ENCODE measurements at regions not wholly inside any gene's neighbourhood (a gene's known extent, or its start where the extent isn't known, plus 50 kb on each side); places are given as distances from the start of the nearest gene placed in this dataset.

DNA sequence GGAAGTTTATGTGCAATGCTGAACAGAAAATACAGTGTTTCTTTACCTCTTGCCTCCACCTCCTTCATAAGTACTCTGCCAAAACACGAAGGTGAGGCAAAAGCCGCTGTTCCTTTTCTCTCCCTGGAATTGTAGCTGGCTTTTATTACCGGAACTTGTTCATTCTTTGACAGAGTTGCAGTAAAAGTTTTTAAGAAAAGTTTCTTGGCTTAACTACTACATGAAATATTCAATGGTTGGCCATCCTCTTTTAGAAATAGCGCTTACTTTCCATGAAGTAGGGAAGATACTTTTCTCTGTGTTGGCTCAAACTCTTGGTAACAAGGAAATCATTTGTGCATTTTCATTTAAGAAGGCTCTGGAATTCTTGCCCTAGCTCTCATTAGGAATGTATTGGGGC lies 950.7 kb upstream of the FANCL start:
- TF ChIP-seq POLR2A (IDR thresholded peaks at IDR 0.05), result no peak
- TF ChIP-seq, protein P1, sequence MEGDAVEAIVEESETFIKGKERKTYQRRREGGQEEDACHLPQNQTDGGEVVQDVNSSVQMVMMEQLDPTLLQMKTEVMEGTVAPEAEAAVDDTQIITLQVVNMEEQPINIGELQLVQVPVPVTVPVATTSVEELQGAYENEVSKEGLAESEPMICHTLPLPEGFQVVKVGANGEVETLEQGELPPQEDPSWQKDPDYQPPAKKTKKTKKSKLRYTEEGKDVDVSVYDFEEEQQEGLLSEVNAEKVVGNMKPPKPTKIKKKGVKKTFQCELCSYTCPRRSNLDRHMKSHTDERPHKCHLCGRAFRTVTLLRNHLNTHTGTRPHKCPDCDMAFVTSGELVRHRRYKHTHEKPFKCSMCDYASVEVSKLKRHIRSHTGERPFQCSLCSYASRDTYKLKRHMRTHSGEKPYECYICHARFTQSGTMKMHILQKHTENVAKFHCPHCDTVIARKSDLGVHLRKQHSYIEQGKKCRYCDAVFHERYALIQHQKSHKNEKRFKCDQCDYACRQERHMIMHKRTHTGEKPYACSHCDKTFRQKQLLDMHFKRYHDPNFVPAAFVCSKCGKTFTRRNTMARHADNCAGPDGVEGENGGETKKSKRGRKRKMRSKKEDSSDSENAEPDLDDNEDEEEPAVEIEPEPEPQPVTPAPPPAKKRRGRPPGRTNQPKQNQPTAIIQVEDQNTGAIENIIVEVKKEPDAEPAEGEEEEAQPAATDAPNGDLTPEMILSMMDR (IDR thresholded peaks at IDR 0.05), result no peak
- Histone ChIP-seq H3K27ac (no peak overlapping the region), H3K9me3 (no peaks in the 10 kb centered on the region), H3K27me3 (no peaks in the 10 kb centered on the region), H3K4me3 (no peak overlapping the region), H3K4me1 (no peaks in the 10 kb centered on the region), H3K36me3 (no peaks in the 10 kb centered on the region)
- DNase-seq, result no peak
- intact Hi-C loops (cut with DNase I; ENCODE audit: low total_unique reads), result no loop called here

DNA sequence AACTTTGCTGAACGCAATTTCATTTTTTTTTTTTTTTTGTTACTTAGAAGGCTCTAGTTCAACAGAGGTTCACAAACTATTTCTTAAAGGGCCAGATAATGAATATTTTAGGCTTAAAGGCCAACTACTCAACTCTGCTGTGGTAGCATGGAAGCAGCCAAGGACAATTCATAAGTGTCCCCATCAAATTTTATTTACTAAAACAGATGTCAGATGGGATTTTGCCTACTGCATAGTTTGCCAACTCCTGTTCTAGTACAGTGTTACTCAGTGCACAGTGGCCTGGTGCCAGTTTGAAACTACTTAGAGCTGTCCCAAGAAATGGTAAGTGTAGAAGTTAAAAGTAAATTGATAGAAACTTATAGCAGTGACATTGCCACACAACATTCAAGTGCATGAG lies 949.4 kb upstream of the FANCL start:
- TF ChIP-seq, protein P1 (IDR thresholded peaks at IDR 0.05), result no peak
- TF ChIP-seq POLR2A (IDR thresholded peaks at IDR 0.05), result no peak
- Histone ChIP-seq H3K27me3 (no peaks in the 10 kb centered on the region), H3K4me3 (no peak overlapping the region), H3K27ac (no peak overlapping the region), H3K4me1 (no peaks in the 10 kb centered on the region), H3K9me3 (no peaks in the 10 kb centered on the region), H3K36me3 (no peaks in the 10 kb centered on the region)
- DNase-seq, result no peak
- intact Hi-C loops (cut with DNase I; ENCODE audit: low total_unique reads), result no loop called here

DNA sequence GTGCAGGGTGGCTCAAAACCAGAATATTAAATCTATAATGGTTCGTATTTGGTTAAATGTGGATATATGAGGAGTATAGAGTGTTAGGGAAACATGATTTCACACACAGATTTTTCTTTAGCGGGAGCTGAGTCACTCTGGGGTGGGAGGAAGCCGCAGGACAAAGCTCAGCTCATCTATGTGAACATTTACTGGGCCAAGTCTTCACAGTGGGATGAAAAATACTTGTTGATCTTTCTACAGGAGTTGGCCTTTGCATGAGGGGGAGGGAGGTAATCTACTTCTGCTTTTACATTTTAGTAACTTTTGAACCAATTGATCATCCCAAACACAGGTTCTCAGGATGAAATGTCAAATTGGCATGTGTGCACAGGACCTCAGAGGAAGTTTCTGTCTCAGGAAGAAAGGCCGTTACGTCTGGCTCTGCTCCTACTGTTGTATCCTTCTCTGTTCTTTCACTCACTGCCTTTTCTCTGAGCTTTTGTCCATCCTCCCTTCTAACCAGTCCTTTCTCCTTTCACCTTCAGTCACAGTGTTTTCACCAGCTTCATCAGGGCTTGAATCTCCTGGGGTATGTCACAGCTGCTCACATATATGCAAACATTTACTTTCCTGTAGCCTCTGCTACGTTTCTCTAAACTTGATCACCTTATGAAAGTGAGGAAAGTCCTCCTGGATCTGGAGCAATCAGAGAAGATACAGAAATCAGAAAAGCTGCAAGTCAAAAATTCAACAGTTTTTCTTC lies 943.3 kb upstream of the FANCL start:
- no peaks in the 10 kb centered on the region for H3K9me3 ChIP-seq
- no peaks in the 10 kb centered on the region for H3K4me1 ChIP-seq
- H3K36me3 ChIP-seq, result no peaks in the 10 kb centered on the region
- H3K27ac ChIP-seq, result peak overlapping the region; percentile 55 to 61
- no peaks in the 10 kb centered on the region for H3K27me3 ChIP-seq
- no peak for DNase-seq
- intact Hi-C loops (cut with DNase I; ENCODE audit: low total_unique reads), result no loop called here
- TF ChIP-seq, protein P1 (IDR thresholded peaks at IDR 0.05), result no peak
- TF ChIP-seq POLR2A (IDR thresholded peaks at IDR 0.05), result no peak
- no peak overlapping the region for H3K4me3 ChIP-seq

DNA sequence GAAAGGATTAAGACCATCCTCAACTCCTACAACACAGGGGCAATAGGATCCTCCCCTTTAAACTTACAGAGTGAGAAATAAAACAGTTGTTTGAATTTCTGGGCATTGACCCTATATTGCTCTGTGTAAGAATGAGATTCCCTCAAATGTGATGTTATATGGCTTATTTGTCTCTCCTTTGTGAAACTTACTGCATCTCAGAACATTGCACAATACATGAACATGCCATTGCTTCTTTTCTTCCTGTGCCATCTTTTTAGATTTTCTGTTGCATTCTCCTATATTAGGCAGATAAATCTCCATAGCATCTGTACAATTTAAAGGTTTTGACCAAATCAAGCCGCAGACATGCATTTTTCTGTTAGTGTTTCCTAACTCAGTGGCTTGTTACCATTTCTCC lies 941.9 kb upstream of the FANCL start:
- intact Hi-C loops (cut with DNase I; ENCODE audit: low total_unique reads), result no loop called here
- no peaks in the 10 kb centered on the region for H3K4me1 ChIP-seq
- H3K4me3 ChIP-seq, result no peak overlapping the region
- DNase-seq, result no peak
- TF ChIP-seq POLR2A (IDR thresholded peaks at IDR 0.05), result no peak
- TF ChIP-seq, protein P1 (IDR thresholded peaks at IDR 0.05), result no peak
- no peaks in the 10 kb centered on the region for H3K27me3 ChIP-seq
- H3K9me3 ChIP-seq, result no peaks in the 10 kb centered on the region
- H3K27ac ChIP-seq, result no peak overlapping the region
- no peaks in the 10 kb centered on the region for H3K36me3 ChIP-seq

DNA sequence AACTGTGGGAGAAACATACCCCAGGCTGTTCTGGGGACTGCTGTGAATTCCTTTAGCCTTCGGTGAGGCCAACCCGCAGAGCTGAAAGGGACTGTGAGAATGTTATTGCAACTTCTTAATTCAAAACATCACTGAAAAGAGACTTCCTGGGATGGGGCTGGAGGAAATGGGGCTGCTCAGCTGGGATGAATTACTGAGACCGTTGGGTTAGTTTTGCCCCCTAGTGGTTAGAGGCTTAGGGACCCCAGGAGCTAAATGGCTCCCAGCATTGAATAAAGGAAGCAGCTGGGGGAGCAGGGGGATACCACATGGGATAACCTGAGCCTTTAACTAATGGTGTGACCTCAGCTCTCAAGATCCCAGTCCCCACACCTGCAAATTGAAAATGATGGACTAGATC lies 941.1 kb upstream of the FANCL start:
- intact Hi-C loops (cut with DNase I; ENCODE audit: low total_unique reads), result no loop called here
- TF ChIP-seq POLR2A (IDR thresholded peaks at IDR 0.05), result no peak
- TF ChIP-seq, protein P1 (IDR thresholded peaks at IDR 0.05), result peak in 1 of 4 experiments; percentile 7
- Histone ChIP-seq H3K4me1 (no peaks in the 10 kb centered on the region), H3K9me3 (no peaks in the 10 kb centered on the region), H3K36me3 (no peaks in the 10 kb centered on the region), H3K27ac (no peak overlapping the region), H3K4me3 (no peak overlapping the region), H3K27me3 (no peaks in the 10 kb centered on the region)
- DNase-seq, result no peak
